ENCODE measurements at regions not wholly inside any gene's neighbourhood (a gene's known extent, or its start where the extent isn't known, plus 50 kb on each side); places are given as distances from the start of the nearest gene placed in this dataset.

GRCh38 chr21:43313939-43314405, 113.0 kb downstream of the SIK1 start:
- ChIA-PET POLR2A (interaction anchor here (0.6 kb wide), 1 partner anchor 380 kb away, joined by 5 read pairs; no protein-coding TSS in a partner anchor), CTCF (ENCODE audit: unreplicated experiment) (no interaction called here)
- no peaks in the 10 kb centered on the region for H3K9me2 ChIP-seq (ENCODE audit: insufficient read depth, low read length)

GRCh38 chr21:43313221-43313938, 113.6 kb downstream of the SIK1 start:
- Histone ChIP-seq H3K9me3 (ENCODE audit: low read length) (no peaks in the 10 kb centered on the region), H3K4me3 (ENCODE audit: low read depth, low read length, poor library complexity, severe bottlenecking) (no peak overlapping the region), H3K27ac (ENCODE audit: low read depth, low read length, poor library complexity, severe bottlenecking) (peak overlapping the region; percentile 54), H3K4me1 (ENCODE audit: insufficient read depth, low read length, poor library complexity, severe bottlenecking) (peaks cover 42% of the 10 kb centered on the region), H3K9me2 (ENCODE audit: insufficient read depth, low read length) (no peaks in the 10 kb centered on the region), H4K20me1 (ENCODE audit: insufficient read depth, low read length) (no peaks in the 10 kb centered on the region), H3K79me2 (ENCODE audit: insufficient read depth, low read depth, low read length) (no peaks in the 10 kb centered on the region), H2AFZ (ENCODE audit: low read length) (peak overlapping the region; percentile 68; the same call in 1 of the 2 replicates), H3K36me3 (ENCODE audit: insufficient read depth, low read length) (no peaks in the 10 kb centered on the region), H3K4me2 (ENCODE audit: low read length) (peak overlapping the region; percentile 79)
- no TSS peak for BruUV-seq (replicated peaks)
- POLR2A ChIA-PET, result interaction anchor here (0.6 kb wide), 1 partner anchor 380 kb away, joined by 5 read pairs; no protein-coding TSS in a partner anchor
- intact Hi-C loops (cut with micrococcal nuclease; ENCODE audit: unreplicated experiment), result no loop called here
- CTCF ChIA-PET (ENCODE audit: unreplicated experiment), result no interaction called here
- peak; percentile 19 for DNase-seq (ENCODE audit: low spot score)
- no peak for TF ChIP-seq EZH2phosphoT487 (IDR thresholded peaks at IDR 0.05; ENCODE audit: borderline replicate concordance, low read depth, low read length)
- TF ChIP-seq, protein P1, sequence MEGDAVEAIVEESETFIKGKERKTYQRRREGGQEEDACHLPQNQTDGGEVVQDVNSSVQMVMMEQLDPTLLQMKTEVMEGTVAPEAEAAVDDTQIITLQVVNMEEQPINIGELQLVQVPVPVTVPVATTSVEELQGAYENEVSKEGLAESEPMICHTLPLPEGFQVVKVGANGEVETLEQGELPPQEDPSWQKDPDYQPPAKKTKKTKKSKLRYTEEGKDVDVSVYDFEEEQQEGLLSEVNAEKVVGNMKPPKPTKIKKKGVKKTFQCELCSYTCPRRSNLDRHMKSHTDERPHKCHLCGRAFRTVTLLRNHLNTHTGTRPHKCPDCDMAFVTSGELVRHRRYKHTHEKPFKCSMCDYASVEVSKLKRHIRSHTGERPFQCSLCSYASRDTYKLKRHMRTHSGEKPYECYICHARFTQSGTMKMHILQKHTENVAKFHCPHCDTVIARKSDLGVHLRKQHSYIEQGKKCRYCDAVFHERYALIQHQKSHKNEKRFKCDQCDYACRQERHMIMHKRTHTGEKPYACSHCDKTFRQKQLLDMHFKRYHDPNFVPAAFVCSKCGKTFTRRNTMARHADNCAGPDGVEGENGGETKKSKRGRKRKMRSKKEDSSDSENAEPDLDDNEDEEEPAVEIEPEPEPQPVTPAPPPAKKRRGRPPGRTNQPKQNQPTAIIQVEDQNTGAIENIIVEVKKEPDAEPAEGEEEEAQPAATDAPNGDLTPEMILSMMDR (conservative IDR thresholded peaks at IDR 0.05; ENCODE audit: low read length), result no peak

More at GRCh38 chr21:43313939-43314405, 113.0 kb downstream of the SIK1 start:
- no peak for DNase-seq (ENCODE audit: low spot score)
- no peak overlapping the region for H3K4me3 ChIP-seq (ENCODE audit: low read depth, low read length, poor library complexity, severe bottlenecking)
- peaks cover 42% of the 10 kb centered on the region for H3K4me1 ChIP-seq (ENCODE audit: insufficient read depth, low read length, poor library complexity, severe bottlenecking)
- H3K36me3 ChIP-seq (ENCODE audit: insufficient read depth, low read length), result no peaks in the 10 kb centered on the region
- intact Hi-C loops (cut with micrococcal nuclease; ENCODE audit: unreplicated experiment), result no loop called here
- no peak overlapping the region for H3K27ac ChIP-seq (ENCODE audit: low read depth, low read length, poor library complexity, severe bottlenecking)
- no peak for TF ChIP-seq EZH2phosphoT487 (IDR thresholded peaks at IDR 0.05; ENCODE audit: borderline replicate concordance, low read depth, low read length)
- TF ChIP-seq, protein P1 (conservative IDR thresholded peaks at IDR 0.05; ENCODE audit: low read length), result no peak
- H4K20me1 ChIP-seq (ENCODE audit: insufficient read depth, low read length), result no peaks in the 10 kb centered on the region
- no peak overlapping the region for H3K4me2 ChIP-seq (ENCODE audit: low read length)
- H3K9me3 ChIP-seq (ENCODE audit: low read length), result no peaks in the 10 kb centered on the region
- H3K79me2 ChIP-seq (ENCODE audit: insufficient read depth, low read depth, low read length), result no peaks in the 10 kb centered on the region
- no TSS peak for BruUV-seq (replicated peaks)
- no peak overlapping the region; the same call in 1 of the 2 replicates for H2AFZ ChIP-seq (ENCODE audit: low read length)

- no TSS peak for BruUV-seq (replicated peaks)
- Histone ChIP-seq H3K9me3 (ENCODE audit: low read length) (no peaks in the 10 kb centered on the region), H4K20me1 (ENCODE audit: insufficient read depth, low read length) (no peaks in the 10 kb centered on the region), H3K4me1 (ENCODE audit: insufficient read depth, low read length, poor library complexity, severe bottlenecking) (peaks cover 42% of the 10 kb centered on the region), H3K4me2 (ENCODE audit: low read length) (peak overlapping the region; percentile 79), H3K9me2 (ENCODE audit: insufficient read depth, low read length) (no peaks in the 10 kb centered on the region), H3K36me3 (ENCODE audit: insufficient read depth, low read length) (no peaks in the 10 kb centered on the region), H3K4me3 (ENCODE audit: low read depth, low read length, poor library complexity, severe bottlenecking) (peak overlapping the region; percentile 41), H3K79me2 (ENCODE audit: insufficient read depth, low read depth, low read length) (no peaks in the 10 kb centered on the region), H2AFZ (ENCODE audit: low read length) (peak overlapping the region; percentile 68; the same call in 1 of the 2 replicates), H3K27ac (ENCODE audit: low read depth, low read length, poor library complexity, severe bottlenecking) (peak overlapping the region; percentile 54)
- intact Hi-C loops (cut with micrococcal nuclease; ENCODE audit: unreplicated experiment), result loop anchor here (1.0 kb wide), 1 partner anchor 22 kb away; no protein-coding TSS in a partner anchor
- POLR2A ChIA-PET, result no interaction called here
- peak; percentile 60 for DNase-seq (ENCODE audit: low spot score)
- no peak for TF ChIP-seq EZH2phosphoT487 (IDR thresholded peaks at IDR 0.05; ENCODE audit: borderline replicate concordance, low read depth, low read length)
- TF ChIP-seq, protein P1 (conservative IDR thresholded peaks at IDR 0.05; ENCODE audit: low read length), result no peak
- CTCF ChIA-PET (ENCODE audit: unreplicated experiment), result no interaction called here
Observed at GRCh38 chr21:43312751-43313169, 114.2 kb downstream of the SIK1 start.
